Uterus (tissue), 3 donors: ENCODE measurements at regions not wholly inside any gene's neighbourhood (a gene's known extent, or its start where the extent isn't known, plus 50 kb on each side); places are given as distances from the start of the nearest gene placed in this dataset.
"Not testable (repeated sequence)": the region's sequence is repeated elsewhere in the genome, so short reads cannot be mapped to it uniquely, and the experiment has no call there.

Experiments used
- DNase-seq, 2 donors: peaks; one replicate each; pipeline ENCODE4 v3.0.0-alpha.2; 2019 to 2020
- H3K27ac ChIP-seq, 2 donors: fragments of 200-600 bp; sonication (generic); 1 replicate in 1 of 2; 2 replicates in 1 of 2; pipeline ENCODE4 v1.5.1; 2016 to 2018
- H3K27me3 ChIP-seq, 2 donors: fragments of 200-600 bp; sonication (generic); one replicate each; pipeline ENCODE4 v1.5.1; 2018 to 2019; ENCODE audit warnings: control low read depth in 1 of 2
- H3K36me3 ChIP-seq, 2 donors: fragments of 200-600 bp; sonication (generic); one replicate each; pipeline ENCODE4 v1.5.1; 2019; ENCODE audit warnings: control low read depth in 1 of 2
- H3K4me1 ChIP-seq, 2 donors: fragments of 200-600 bp; sonication (generic); one replicate each; pipeline ENCODE4 v1.5.1; 2018 to 2019; ENCODE audit warnings: control low read depth in 1 of 2
- H3K4me3 ChIP-seq, 2 donors: fragments of 200-600 bp; sonication (generic); 1 replicate in 1 of 2; 2 replicates in 1 of 2; pipeline ENCODE4 v1.5.1; 2018 to 2019; ENCODE audit warnings: mild to moderate bottlenecking in 1 of 2
- H3K9me3 ChIP-seq, 2 donors: fragments of 200-600 bp; sonication (generic); one replicate each; pipeline ENCODE4 v1.5.1; 2019; ENCODE audit warnings: control low read depth in 1 of 2
- CTCF ChIP-seq, 4 experiments: fragments of 200-600 bp in 2 of 4; fragments of 450-650 bp in 2 of 4; sonication (generic) in 2 of 4; IDR thresholded peaks; one replicate each; pipeline ENCODE4 v1.5.1; 2016 to 2019; ENCODE audit warnings: antibody characterized with exemption in 4 of 4, mild to moderate bottlenecking in 2 of 4, moderate library complexity in 1 of 4
- POLR2A ChIP-seq, 2 donors: fragments of 450-650 bp; IDR thresholded peaks; one replicate each; pipeline ENCODE4 v1.6.1; 2016; ENCODE audit warnings: antibody characterized with exemption in 2 of 2, mild to moderate bottlenecking in 1 of 2, moderate library complexity in 1 of 2
- intact Hi-C: fragments of 100-400 bp; cut with DNase I; formaldehyde crosslinking; loops from one replicate; pipeline ENCODE4 v1.15.1; 2023; ENCODE audit warnings: low total_unique reads
- donor health status: DM: yes; HTN: yes; CAD: no.

- Histone ChIP-seq H3K4me3 (no peak overlapping the region), H3K27ac (no peak overlapping the region), H3K4me1 (no peaks in the 10 kb centered on the region), H3K36me3 (no peaks in the 10 kb centered on the region), H3K9me3 (no peaks in the 10 kb centered on the region), H3K27me3 (no peaks in the 10 kb centered on the region)
- intact Hi-C loops = no loop called here
- TF ChIP-seq POLR2A (IDR thresholded peaks at IDR 0.05) (no peak), CTCF (IDR thresholded peaks at IDR 0.05) (no peak)
- DNase-seq = no peak
Observed at GRCh38 chrX:1134156-1134555, 78.3 kb downstream of the CRLF2 start.

- intact Hi-C loops = no loop called here
Observed at GRCh38 chrX:1126738-1127137, 85.7 kb downstream of the CRLF2 start.

GRCh38 chrX:1124531-1124930, 87.9 kb downstream of the CRLF2 start:
- TF ChIP-seq CTCF (IDR thresholded peaks at IDR 0.05) (no peak), POLR2A (IDR thresholded peaks at IDR 0.05) (no peak)
- DNase-seq = no peak
- no peak overlapping the region for H3K4me3 ChIP-seq
- H3K9me3 ChIP-seq = no peaks in the 10 kb centered on the region
- intact Hi-C loops = no loop called here
- H3K27me3 ChIP-seq = no peaks in the 10 kb centered on the region
- H3K4me1 ChIP-seq = no peaks in the 10 kb centered on the region
- no peak overlapping the region for H3K27ac ChIP-seq
- no peaks in the 10 kb centered on the region for H3K36me3 ChIP-seq

More at GRCh38 chrX:1126738-1127137, 85.7 kb downstream of the CRLF2 start:
- Histone ChIP-seq H3K36me3 (no peaks in the 10 kb centered on the region), H3K4me1 (no peaks in the 10 kb centered on the region), H3K27me3 (no peaks in the 10 kb centered on the region), H3K27ac (no peak overlapping the region), H3K4me3 (no peak overlapping the region), H3K9me3 (no peaks in the 10 kb centered on the region)
- no peak for DNase-seq
- TF ChIP-seq CTCF (IDR thresholded peaks at IDR 0.05) (no peak), POLR2A (IDR thresholded peaks at IDR 0.05) (no peak)

- H3K36me3 ChIP-seq, H3K9me3 ChIP-seq, DNase-seq, H3K27me3 ChIP-seq, intact Hi-C loops, H3K4me1 ChIP-seq, H3K4me3 ChIP-seq, H3K27ac ChIP-seq: not testable (repeated sequence)
Observed at GRCh38 chrX:1122851-1123250, 89.6 kb downstream of the CRLF2 start.

- no peaks in the 10 kb centered on the region for H3K27me3 ChIP-seq
- TF ChIP-seq CTCF (IDR thresholded peaks at IDR 0.05) = no peak
- no peak for TF ChIP-seq POLR2A (IDR thresholded peaks at IDR 0.05)
Observed at GRCh38 chrX:1119275-1119674, 93.2 kb downstream of the CRLF2 start.

GRCh38 chrX:1118572-1119199, 93.8 kb downstream of the CRLF2 start:
- no peak overlapping the region for H3K27ac ChIP-seq
- no peaks in the 10 kb centered on the region for H3K4me1 ChIP-seq
- intact Hi-C loops = no loop called here
- DNase-seq = no peak
- TF ChIP-seq POLR2A (IDR thresholded peaks at IDR 0.05) = no peak
- no peak for TF ChIP-seq CTCF (IDR thresholded peaks at IDR 0.05)
- no peaks in the 10 kb centered on the region for H3K36me3 ChIP-seq
- H3K4me3 ChIP-seq = no peak overlapping the region
- no peaks in the 10 kb centered on the region for H3K27me3 ChIP-seq
- H3K9me3 ChIP-seq = no peaks in the 10 kb centered on the region

More at GRCh38 chrX:1119275-1119674, 93.2 kb downstream of the CRLF2 start:
- intact Hi-C loops = no loop called here
- Histone ChIP-seq H3K27ac (no peak overlapping the region), H3K4me1 (no peaks in the 10 kb centered on the region), H3K36me3 (no peaks in the 10 kb centered on the region), H3K4me3 (no peak overlapping the region), H3K9me3 (no peaks in the 10 kb centered on the region)
- DNase-seq = no peak

GRCh38 chrX:1115411-1115810, 97.0 kb downstream of the CRLF2 start:
- H3K4me1 ChIP-seq, DNase-seq, H3K27ac ChIP-seq, H3K4me3 ChIP-seq, H3K9me3 ChIP-seq, intact Hi-C loops, H3K36me3 ChIP-seq, H3K27me3 ChIP-seq: not testable (repeated sequence)
